Trophoblast cell (in vitro differentiated cells and primary cell): ENCODE measurements at regions not wholly inside any gene's neighbourhood (a gene's known extent, or its start where the extent isn't known, plus 50 kb on each side); places are given as distances from the start of the nearest gene placed in this dataset.
A peak's percentile ranks its signal among the peaks of the same experiment; 100 is the strongest.
"Not testable (repeated sequence)": the region's sequence is repeated elsewhere in the genome, so short reads cannot be mapped to it uniquely, and the experiment has no call there.

ENCODE experiments used
- DNase-seq, 2 donors: peaks; one replicate each; pipeline ENCODE4 v3.0.0-alpha.2; 2016
- H2AFZ ChIP-seq: 2 replicates; pipeline ENCODE4 v1.6.1; 2013; ENCODE audit warnings: low read length, moderate library complexity, mild to moderate bottlenecking; ENCODE audit not compliant: insufficient read depth, poor library complexity
- H2AK5ac ChIP-seq: 2 replicates; pipeline ENCODE4 v1.6.1; 2013; ENCODE audit warnings: mild to moderate bottlenecking, low read length
- H2BK120ac ChIP-seq: 2 replicates; pipeline ENCODE4 v1.6.1; 2013; ENCODE audit warnings: low read length, mild to moderate bottlenecking, moderate library complexity; ENCODE audit not compliant: insufficient read depth, poor library complexity
- H2BK12ac ChIP-seq: 2 replicates; pipeline ENCODE4 v1.6.1; 2013; ENCODE audit warnings: mild to moderate bottlenecking, low read length, moderate library complexity
- H2BK5ac ChIP-seq: 2 replicates; pipeline ENCODE4 v1.6.1; 2013; ENCODE audit warnings: low read length, low read depth, moderate library complexity, mild to moderate bottlenecking; ENCODE audit not compliant: poor library complexity
- H3K14ac ChIP-seq: 2 replicates; pipeline ENCODE4 v1.6.1; 2013; ENCODE audit warnings: mild to moderate bottlenecking, low read length
- H3K18ac ChIP-seq: 2 replicates; pipeline ENCODE4 v1.6.1; 2013; ENCODE audit warnings: mild to moderate bottlenecking, low read length
- H3K23ac ChIP-seq: 2 replicates; pipeline ENCODE4 v1.6.1; 2013; ENCODE audit warnings: low read length
- H3K27ac ChIP-seq: 2 replicates; pipeline ENCODE4 v1.5.1; 2013; ENCODE audit warnings: low read depth, mild to moderate bottlenecking, inconsistent platforms, low read length, moderate library complexity
- H3K27me3 ChIP-seq: 2 replicates; pipeline ENCODE4 v1.6.1; 2013; ENCODE audit warnings: inconsistent platforms, mild to moderate bottlenecking, low read length, moderate library complexity; ENCODE audit not compliant: insufficient read depth
- H3K36me3 ChIP-seq, 2 experiments: 1 replicate in 1 of 2; 2 replicates in 1 of 2; pipeline ENCODE4 v1.6.1; 2013; ENCODE audit warnings: low read length in 2 of 2, mild to moderate bottlenecking in 2 of 2, moderate library complexity in 1 of 2; ENCODE audit not compliant: insufficient read depth in 2 of 2, control insufficient read depth in 1 of 2
- H3K4ac ChIP-seq: 2 replicates; pipeline ENCODE4 v1.6.1; 2013; ENCODE audit warnings: low read depth, mild to moderate bottlenecking, low read length, moderate library complexity
- H3K4me1 ChIP-seq, 2 experiments: 1 replicate in 1 of 2; 2 replicates in 1 of 2; pipeline ENCODE4 v1.6.1; 2013; ENCODE audit warnings: low read length in 2 of 2, mild to moderate bottlenecking in 2 of 2, moderate library complexity in 1 of 2; ENCODE audit not compliant: insufficient read depth in 2 of 2, control insufficient read depth in 1 of 2
- H3K4me2 ChIP-seq: 2 replicates; pipeline ENCODE4 v1.6.1; 2013; ENCODE audit warnings: inconsistent platforms, mild to moderate bottlenecking, low read length, moderate library complexity
- H3K4me3 ChIP-seq: 2 replicates; pipeline ENCODE4 v1.5.1; 2013; ENCODE audit warnings: mild to moderate bottlenecking, low read depth, low read length, inconsistent platforms
- H3K79me1 ChIP-seq: one replicate; pipeline ENCODE4 v1.6.1; 2013; ENCODE audit warnings: low read length
- H3K79me2 ChIP-seq: 2 replicates; pipeline ENCODE4 v1.6.1; 2013; ENCODE audit warnings: low read length, mild to moderate bottlenecking; ENCODE audit not compliant: control insufficient read depth, insufficient read depth, poor library complexity
- H3K9ac ChIP-seq: 2 replicates; pipeline ENCODE4 v1.6.1; 2013; ENCODE audit warnings: mild to moderate bottlenecking, low read length
- H3K9me3 ChIP-seq: 2 replicates; pipeline ENCODE4 v1.6.1; 2013; ENCODE audit warnings: low read depth, mild to moderate bottlenecking, control low read depth, inconsistent platforms, low read length; ENCODE audit not compliant: insufficient read depth
- H4K12ac ChIP-seq: 2 replicates; pipeline ENCODE4 v1.6.1; 2013; ENCODE audit warnings: low read depth, mild to moderate bottlenecking, low read length, moderate library complexity
- H4K8ac ChIP-seq: 2 replicates; pipeline ENCODE4 v1.6.1; 2013; ENCODE audit warnings: low read depth, mild to moderate bottlenecking, low read length, moderate library complexity
- H4K91ac ChIP-seq: one replicate; pipeline ENCODE4 v1.6.1; 2013; ENCODE audit warnings: low read depth, mild to moderate bottlenecking, low read length, moderate library complexity
- WGBS: extraction: QIAGEN DNeasy Blood & Tissue Kit; methylation state at CpG from one replicate; pipeline ENCODE4 v1.1.7; 2013; ENCODE audit warnings: missing lambda C conversion rate; ENCODE audit not compliant: insufficient read length, insufficient coverage; ENCODE audit errors: extremely low coverage; 5-methylcytosine and 5-hydroxymethylcytosine counted together

GRCh38 chr10:35268791-35269257, 67.5 kb upstream of the CCNY start:
- no peak overlapping the region for H4K12ac ChIP-seq
- H2AK5ac ChIP-seq, result peak overlapping the region; percentile 44
- no peaks in the 10 kb centered on the region for H3K9me3 ChIP-seq
- H3K79me2 ChIP-seq, result no peaks in the 10 kb centered on the region
- H3K23ac ChIP-seq, result no peak overlapping the region
- no peak overlapping the region for H3K14ac ChIP-seq
- H3K4ac ChIP-seq, result no peak overlapping the region
- H3K4me1 ChIP-seq, result peaks cover 8 to 9% of the 10 kb centered on the region in 2 experiments
- no peak overlapping the region for H3K4me3 ChIP-seq
- WGBS, result no CpG with 5 or more reads among the region's 4 CpGs
- no peak overlapping the region for H2AFZ ChIP-seq
- H3K4me2 ChIP-seq, result no peak overlapping the region
- no peak overlapping the region for H3K9ac ChIP-seq
- peaks cover 2% of the 10 kb centered on the region for H3K79me1 ChIP-seq
- peak; percentile 96 for DNase-seq
- H2BK5ac ChIP-seq, result no peak overlapping the region
- no peak overlapping the region for H2BK12ac ChIP-seq
- peak overlapping the region; percentile 46 for H3K18ac ChIP-seq
- H2BK120ac ChIP-seq, result no peak overlapping the region
- no peaks in the 10 kb centered on the region for H3K36me3 ChIP-seq
- H3K27ac ChIP-seq, result peak overlapping the region; percentile 21
- no peak overlapping the region for H4K8ac ChIP-seq
- H3K27me3 ChIP-seq, result no peaks in the 10 kb centered on the region
- peak overlapping the region; percentile 20 for H4K91ac ChIP-seq

GRCh38 chr10:35270100-35270499, 66.2 kb upstream of the CCNY start:
- no peak overlapping the region for H3K18ac ChIP-seq
- no peak overlapping the region for H4K12ac ChIP-seq
- no peaks in the 10 kb centered on the region for H3K9me3 ChIP-seq
- no peak overlapping the region for H3K9ac ChIP-seq
- DNase-seq, result no peak
- H3K4me3 ChIP-seq, result no peak overlapping the region
- no peak overlapping the region for H4K91ac ChIP-seq
- no peak overlapping the region for H2AFZ ChIP-seq
- H2BK120ac ChIP-seq, result no peak overlapping the region
- no CpG with 5 or more reads among the region's 1 CpG for WGBS
- H2BK12ac ChIP-seq, result no peak overlapping the region
- no peak overlapping the region for H3K27ac ChIP-seq
- H3K4me1 ChIP-seq, result peaks cover 8 to 9% of the 10 kb centered on the region in 2 experiments
- H3K14ac ChIP-seq, result no peak overlapping the region
- H2BK5ac ChIP-seq, result no peak overlapping the region
- no peak overlapping the region for H3K23ac ChIP-seq
- H3K79me2 ChIP-seq, result no peaks in the 10 kb centered on the region
- no peak overlapping the region for H4K8ac ChIP-seq
- no peak overlapping the region for H2AK5ac ChIP-seq
- H3K36me3 ChIP-seq, result no peaks in the 10 kb centered on the region
- no peaks in the 10 kb centered on the region for H3K27me3 ChIP-seq
- H3K4ac ChIP-seq, result no peak overlapping the region
- H3K79me1 ChIP-seq, result peaks cover 2% of the 10 kb centered on the region
- no peak overlapping the region for H3K4me2 ChIP-seq

- H2BK12ac ChIP-seq, result no peak overlapping the region
- no peaks in the 10 kb centered on the region for H3K27me3 ChIP-seq
- peaks cover 2% of the 10 kb centered on the region for H3K79me1 ChIP-seq
- no peak overlapping the region for H3K23ac ChIP-seq
- no peak overlapping the region for H2AFZ ChIP-seq
- H4K91ac ChIP-seq, result no peak overlapping the region
- WGBS, result no CpG with 5 or more reads among the region's 5 CpGs
- H2AK5ac ChIP-seq, result no peak overlapping the region
- no peak overlapping the region for H2BK5ac ChIP-seq
- peaks cover 8 to 9% of the 10 kb centered on the region in 2 experiments for H3K4me1 ChIP-seq
- H4K8ac ChIP-seq, result no peak overlapping the region
- no peak overlapping the region for H3K27ac ChIP-seq
- no peak overlapping the region for H3K4me3 ChIP-seq
- no peak overlapping the region for H2BK120ac ChIP-seq
- H3K9ac ChIP-seq, result no peak overlapping the region
- H3K4ac ChIP-seq, result no peak overlapping the region
- H4K12ac ChIP-seq, result no peak overlapping the region
- H3K4me2 ChIP-seq, result no peak overlapping the region
- no peaks in the 10 kb centered on the region for H3K79me2 ChIP-seq
- no peaks in the 10 kb centered on the region for H3K9me3 ChIP-seq
- no peaks in the 10 kb centered on the region for H3K36me3 ChIP-seq
- no peak overlapping the region for H3K14ac ChIP-seq
- H3K18ac ChIP-seq, result no peak overlapping the region
- no peak for DNase-seq
Observed at GRCh38 chr10:35271086-35271858, 65.0 kb upstream of the CCNY start.

DNA sequence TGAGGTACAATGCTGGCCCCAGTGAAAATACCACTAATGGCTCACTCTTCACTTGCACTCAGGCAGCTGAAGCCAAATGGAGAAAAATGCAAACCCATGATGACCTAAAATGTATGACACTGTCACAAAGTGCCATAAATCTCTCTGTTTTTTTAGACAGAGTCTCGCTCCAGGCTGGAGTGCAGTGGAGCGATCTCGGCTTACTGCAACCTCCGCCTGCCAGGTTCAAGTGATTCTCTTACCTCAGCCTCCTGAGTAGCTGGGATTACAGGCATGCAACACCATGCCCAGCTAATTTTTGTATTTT, 64.5 kb upstream of the CCNY start:
- H3K18ac ChIP-seq, H3K79me1 ChIP-seq, H3K9me3 ChIP-seq, H3K23ac ChIP-seq, H3K27ac ChIP-seq, H3K4me2 ChIP-seq, DNase-seq, H4K91ac ChIP-seq, H2BK120ac ChIP-seq, H4K8ac ChIP-seq, H2BK12ac ChIP-seq, H3K79me2 ChIP-seq, H3K4ac ChIP-seq, H3K4me3 ChIP-seq, H2AK5ac ChIP-seq, H3K27me3 ChIP-seq, H2BK5ac ChIP-seq, H4K12ac ChIP-seq, H3K36me3 ChIP-seq, H3K14ac ChIP-seq, H3K9ac ChIP-seq, H3K4me1 ChIP-seq, H2AFZ ChIP-seq: not testable (repeated sequence)
- no CpG with 5 or more reads among the region's 4 CpGs for WGBS
